GM23248 (cell line): ENCODE measurements at regions not wholly inside any gene's neighbourhood (a gene's known extent, or its start where the extent isn't known, plus 50 kb on each side); places are given as distances from the start of the nearest gene placed in this dataset.

Source experiments
- EZH2 ChIP-seq: fragments of 200-600 bp; sonication (generic); IDR thresholded peaks from 2 replicates; pipeline ENCODE4 v1.6.1; 2018; ENCODE audit warnings: antibody characterized with exemption, mild to moderate bottlenecking; ENCODE audit not compliant: insufficient read depth, poor library complexity, severe bottlenecking
- EZH2phosphoT487 ChIP-seq: fragments of 200-600 bp; sonication (generic); IDR thresholded peaks from 2 replicates; pipeline ENCODE4 v1.6.1; 2018; ENCODE audit warnings: antibody characterized with exemption, moderate library complexity, mild to moderate bottlenecking, low read depth; ENCODE audit not compliant: insufficient read depth

DNA sequence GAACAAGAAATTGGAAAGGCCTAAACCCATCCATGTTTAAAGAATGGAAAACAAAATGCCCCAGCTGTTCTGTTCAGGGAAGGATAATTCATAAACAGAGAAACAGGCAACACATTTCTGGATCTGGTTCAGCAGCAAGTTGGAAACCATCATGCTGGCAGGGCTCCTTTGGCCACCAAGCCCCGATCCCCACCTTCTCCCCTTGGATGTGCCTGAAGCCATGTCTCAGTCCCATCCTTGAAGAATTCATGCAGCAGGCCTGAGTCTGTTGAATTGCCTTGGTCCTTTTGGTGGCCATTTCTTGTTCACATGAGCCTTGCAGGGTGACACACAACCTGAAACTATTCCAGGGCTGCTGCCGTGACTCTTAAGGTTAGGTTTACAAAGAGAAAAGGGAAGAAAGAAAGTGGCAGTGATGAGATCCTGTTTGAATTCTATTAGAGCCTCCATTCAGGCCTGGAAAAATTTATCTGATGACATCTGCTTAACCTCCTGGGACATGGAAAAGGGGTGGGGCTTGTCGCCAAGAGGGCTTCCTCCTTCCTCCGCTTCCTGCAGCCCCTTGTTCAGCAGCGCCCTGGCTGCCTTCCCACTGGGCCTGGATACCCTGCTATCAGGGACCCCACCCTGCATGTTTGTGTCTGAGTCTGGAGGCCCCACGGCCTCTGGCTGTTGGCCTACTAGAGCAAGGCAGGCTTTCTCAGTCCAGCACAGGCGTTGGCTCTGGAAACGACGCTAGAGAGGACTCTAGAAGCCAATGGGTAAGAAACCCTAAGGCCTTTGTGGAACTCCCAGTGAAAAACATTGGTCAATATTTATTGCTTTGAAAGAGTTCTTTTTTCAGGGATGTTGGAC, 341.9 kb downstream of the C12orf75 start:
- TF ChIP-seq EZH2 (no peak), EZH2phosphoT487 (no peak)
